GM12891 (cell line): ENCODE measurements at regions not wholly inside any gene's neighbourhood (a gene's known extent, or its start where the extent isn't known, plus 50 kb on each side); places are given as distances from the start of the nearest gene placed in this dataset.
A peak's percentile ranks its signal among the peaks of the same experiment; 100 is the strongest.

Source experiments
- DNase-seq: peaks from one replicate; pipeline ENCODE4 v3.0.0; 2011; ENCODE audit warnings: low spot score; ENCODE audit not compliant: insufficient read length
- FAIRE-seq: peaks from 2 replicates; lab custom pipeline; 2011; peaks lifted over from hg19 to GRCh38; lab: Jason Lieb, UNC
- PAX5 ChIP-seq: IDR thresholded peaks from 2 replicates; pipeline ENCODE4 v1.6.1; 2011; ENCODE audit warnings: low read length, moderate library complexity, mild to moderate bottlenecking; ENCODE audit not compliant: insufficient read depth, severe bottlenecking
- POLR2A ChIP-seq: IDR thresholded peaks from 2 replicates; pipeline ENCODE4 v1.6.1; 2011; ENCODE audit warnings: low read depth, low read length, control low read depth
- POLR2AphosphoS5 ChIP-seq: IDR thresholded peaks from 2 replicates; pipeline ENCODE4 v1.6.1; 2011; ENCODE audit warnings: low read depth, low read length, control low read depth
- POU2F2 ChIP-seq: IDR thresholded peaks from 2 replicates; pipeline ENCODE4 v1.6.1; 2011; ENCODE audit warnings: low read depth, mild to moderate bottlenecking, control low read depth, low read length, moderate library complexity
- SPI1 ChIP-seq: IDR thresholded peaks from 2 replicates; pipeline ENCODE4 v1.6.1; 2011; ENCODE audit warnings: low read depth, low read length, control low read depth
- TAF1 ChIP-seq: IDR thresholded peaks from 2 replicates; pipeline ENCODE4 v1.6.1; 2011; ENCODE audit warnings: low read depth, low read length, control low read depth

DNA sequence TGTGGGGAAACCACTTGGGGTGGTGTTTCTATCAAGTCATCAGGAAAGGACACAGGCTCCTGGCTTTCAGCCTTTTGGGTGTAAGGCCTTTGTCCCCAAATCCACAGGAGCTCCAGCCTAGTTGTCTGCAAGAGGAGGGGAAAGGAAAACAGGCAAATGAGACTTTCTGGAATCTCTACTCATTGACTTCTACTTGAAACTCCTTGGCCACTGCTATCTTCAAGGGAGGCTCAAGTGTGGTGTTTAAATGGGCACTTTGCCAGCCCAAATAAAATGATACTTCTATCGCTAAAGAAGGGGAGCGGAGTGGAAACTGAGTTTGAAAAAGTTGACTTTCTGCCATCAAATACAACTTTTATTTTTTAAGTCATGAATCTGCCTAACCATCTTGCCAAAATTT is 445.9 kb upstream of the RGS6 start:
- DNase-seq (no peak), FAIRE-seq (no peak)
- no peak for TF ChIP-seq POLR2A
- TF ChIP-seq TAF1, result no peak
- TF ChIP-seq POLR2AphosphoS5, result no peak
- no peak for TF ChIP-seq PAX5
- TF ChIP-seq SPI1, result no peak
- no peak for TF ChIP-seq POU2F2

DNA sequence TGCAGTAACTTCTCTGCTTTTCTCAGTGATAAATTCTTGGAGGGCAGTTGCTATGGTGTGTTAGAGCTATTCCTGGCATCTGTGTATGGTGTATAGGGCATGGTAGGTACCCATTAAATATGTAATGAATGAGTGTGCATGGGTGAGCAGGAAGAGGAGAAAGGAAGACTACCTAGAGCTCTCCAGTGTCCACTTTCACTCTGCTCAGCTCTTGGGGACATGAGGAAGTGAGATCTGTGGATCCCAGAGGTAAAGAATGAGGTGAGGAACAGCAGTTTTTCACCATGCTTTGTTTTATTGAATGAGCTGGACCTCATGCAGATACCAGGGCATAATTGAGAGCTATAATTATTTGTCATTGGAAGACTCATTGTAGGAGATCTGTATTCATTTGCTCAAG is 444.8 kb upstream of the RGS6 start:
- FAIRE-seq, result peak; percentile 55
- TF ChIP-seq SPI1 (peak; percentile 82), PAX5 (no peak)
- DNase-seq, result no peak

DNA sequence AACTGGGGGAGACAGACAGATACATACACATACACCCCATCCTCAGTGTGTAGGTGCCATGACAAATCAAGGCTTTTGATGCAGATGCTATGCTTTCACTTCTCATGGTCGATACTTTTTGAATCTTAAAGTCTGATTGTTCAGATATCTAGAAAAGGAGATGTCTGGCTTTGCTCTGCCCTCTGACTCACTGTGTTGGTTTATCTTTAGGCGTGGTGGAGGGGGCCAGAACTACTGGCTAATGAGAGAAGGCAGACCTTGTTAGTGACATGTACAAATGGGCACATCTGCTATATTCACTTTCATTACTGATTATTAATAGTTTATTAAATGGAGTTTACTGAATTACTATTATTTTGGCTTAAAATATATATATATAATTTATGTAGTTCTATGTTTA is 444.3 kb upstream of the RGS6 start:
- no peak for TF ChIP-seq PAX5
- FAIRE-seq (peak; percentile 66), DNase-seq (no peak)

DNA sequence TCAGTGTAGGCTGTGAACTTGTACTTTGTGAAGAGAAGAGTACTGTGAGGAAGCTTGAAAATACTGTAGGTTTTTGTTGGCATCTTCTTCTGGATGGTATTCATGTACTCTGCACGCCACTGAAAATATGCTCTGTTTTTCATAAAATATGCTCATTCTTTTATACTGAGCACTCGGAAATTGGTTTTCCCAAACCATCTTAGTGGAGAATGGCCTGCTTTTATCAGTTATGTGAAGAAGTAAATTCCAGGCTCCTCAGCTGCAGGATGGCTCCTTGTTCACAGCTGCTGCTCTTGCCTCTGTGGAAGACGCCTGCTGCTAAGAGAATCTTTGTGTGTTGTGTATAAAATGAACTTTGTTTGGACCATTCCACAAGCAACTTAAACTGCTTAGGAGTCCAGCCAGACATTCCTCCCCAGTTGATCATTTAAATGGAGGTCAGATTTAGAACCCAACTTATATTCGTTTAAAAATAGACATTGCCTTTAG is 443.5 kb upstream of the RGS6 start:
- no peak for TF ChIP-seq SPI1
- TF ChIP-seq POLR2A, result no peak
- no peak for TF ChIP-seq PAX5
- no peak for TF ChIP-seq POLR2AphosphoS5
- no peak for TF ChIP-seq POU2F2
- no peak for TF ChIP-seq TAF1
- DNase-seq (no peak), FAIRE-seq (no peak)

DNA sequence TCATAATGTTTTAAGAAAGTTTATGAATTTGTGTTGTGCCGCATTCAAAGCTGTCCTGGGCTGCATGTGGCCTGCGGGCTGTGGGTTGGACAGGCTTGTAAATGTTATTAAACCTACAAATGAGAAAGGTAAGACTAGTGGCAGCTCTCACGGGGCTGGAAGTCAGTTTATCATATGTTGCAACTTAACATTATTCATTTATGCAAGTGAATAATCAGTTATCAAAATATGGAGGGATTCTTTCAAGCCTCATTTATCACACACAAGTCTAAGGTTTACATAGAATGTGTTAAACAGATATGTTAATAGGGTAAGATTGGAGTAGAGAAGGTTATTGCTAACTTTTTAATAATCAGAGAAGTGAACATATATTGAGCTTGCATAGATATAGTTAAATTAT is 442.5 kb upstream of the RGS6 start:
- FAIRE-seq, result no peak
- DNase-seq, result no peak
- TF ChIP-seq POU2F2, result no peak
- no peak for TF ChIP-seq PAX5
- TF ChIP-seq POLR2AphosphoS5, result no peak
- TF ChIP-seq POLR2A, result no peak
- TF ChIP-seq TAF1, result no peak
- TF ChIP-seq SPI1, result no peak

DNA sequence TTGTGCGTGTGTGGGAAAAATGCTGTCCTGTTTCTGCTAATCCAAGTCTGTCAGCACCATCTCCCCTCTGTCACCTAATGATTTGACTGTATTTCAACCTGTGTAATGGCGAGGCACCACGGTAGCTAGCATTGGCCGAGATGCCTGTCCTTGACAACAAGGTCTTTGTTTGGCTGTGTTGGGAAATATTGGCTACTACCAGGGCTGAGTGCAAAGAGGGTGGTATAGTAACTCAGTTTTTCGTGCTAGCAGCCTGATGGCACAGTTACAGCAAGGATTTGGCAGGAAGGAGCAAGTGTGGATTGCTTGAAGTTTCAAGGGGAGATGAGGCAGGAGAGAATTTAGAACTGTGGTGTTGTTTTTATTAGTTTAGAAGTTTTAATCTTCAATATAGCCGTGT is 440.3 kb upstream of the RGS6 start:
- no peak for TF ChIP-seq PAX5
- TF ChIP-seq SPI1, result no peak
- no peak for TF ChIP-seq POLR2AphosphoS5
- TF ChIP-seq TAF1, result no peak
- TF ChIP-seq POLR2A, result no peak
- TF ChIP-seq POU2F2, result no peak
- DNase-seq (no peak), FAIRE-seq (no peak)

DNA sequence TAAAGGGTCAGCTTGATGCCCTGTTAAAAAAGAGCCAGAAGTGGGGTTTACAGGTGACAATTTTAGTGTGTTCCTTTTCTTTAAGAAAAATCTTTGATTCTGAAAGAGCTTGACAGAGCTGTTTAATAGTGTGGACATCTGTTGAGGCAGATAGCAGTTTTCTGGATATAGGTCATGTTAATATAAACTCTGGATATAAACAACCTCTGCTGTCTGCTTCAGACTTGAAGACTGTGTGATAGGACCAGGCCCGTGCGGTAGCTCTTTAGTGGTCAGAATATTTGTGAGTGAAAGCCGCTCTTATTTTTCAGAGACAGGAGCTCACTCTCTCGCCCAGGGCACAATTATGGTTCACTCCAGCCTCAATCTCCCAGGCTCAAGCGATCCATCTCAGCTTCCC is 439.9 kb upstream of the RGS6 start:
- FAIRE-seq, result no peak
- TF ChIP-seq SPI1 (no peak), POLR2A (no peak), PAX5 (no peak), TAF1 (no peak), POLR2AphosphoS5 (no peak), POU2F2 (no peak)
- no peak for DNase-seq

DNA sequence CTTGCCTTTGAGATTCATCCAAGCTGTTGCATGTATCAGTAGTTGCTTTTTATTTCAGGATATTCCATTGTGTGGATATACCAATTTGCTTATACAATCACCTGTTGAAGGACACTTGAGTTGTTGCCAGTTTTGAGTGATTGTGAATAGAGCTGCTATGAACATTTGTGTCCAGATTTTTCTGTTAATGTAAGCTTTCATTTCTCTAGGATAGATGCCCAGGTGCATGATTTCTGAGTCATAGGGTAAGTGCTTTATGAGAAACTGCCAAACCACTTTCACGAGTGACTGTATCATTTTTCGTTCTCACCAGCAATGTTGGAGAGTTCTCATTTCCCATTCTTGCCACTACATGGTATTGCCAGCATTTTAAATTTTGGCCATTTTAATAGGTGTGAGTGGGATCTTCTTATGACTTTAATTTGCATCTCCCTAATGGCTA is 434.6 kb upstream of the RGS6 start:
- FAIRE-seq (peak; percentile 91), DNase-seq (peak; percentile 9)
- peak; percentile 51; the same call in 1 of the 2 replicates for TF ChIP-seq POU2F2
- no peak for TF ChIP-seq PAX5
- peak; percentile 84 for TF ChIP-seq SPI1

DNA sequence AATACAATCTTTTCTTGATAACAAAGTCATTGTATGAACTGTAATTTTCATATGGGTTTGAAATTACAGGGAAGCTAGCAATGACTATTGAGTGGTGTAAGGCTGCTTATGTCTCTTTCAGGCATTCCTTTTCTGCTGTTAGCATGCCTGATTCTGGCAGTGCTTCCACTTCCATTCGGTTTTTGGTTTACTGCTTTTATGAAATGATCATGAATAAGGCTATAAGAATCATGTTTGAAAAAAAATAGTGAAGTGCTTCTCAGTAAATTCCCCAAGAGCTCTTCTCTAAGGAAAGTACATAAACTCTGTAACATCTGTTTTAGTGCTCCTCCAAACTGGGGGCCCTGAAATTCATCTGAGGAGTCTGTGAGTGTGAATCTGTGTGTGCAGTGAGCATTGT is 434.0 kb upstream of the RGS6 start:
- no peak for TF ChIP-seq TAF1
- no peak for TF ChIP-seq SPI1
- no peak for TF ChIP-seq POLR2AphosphoS5
- no peak for TF ChIP-seq PAX5
- DNase-seq, result no peak
- peak; percentile 73 for FAIRE-seq

DNA sequence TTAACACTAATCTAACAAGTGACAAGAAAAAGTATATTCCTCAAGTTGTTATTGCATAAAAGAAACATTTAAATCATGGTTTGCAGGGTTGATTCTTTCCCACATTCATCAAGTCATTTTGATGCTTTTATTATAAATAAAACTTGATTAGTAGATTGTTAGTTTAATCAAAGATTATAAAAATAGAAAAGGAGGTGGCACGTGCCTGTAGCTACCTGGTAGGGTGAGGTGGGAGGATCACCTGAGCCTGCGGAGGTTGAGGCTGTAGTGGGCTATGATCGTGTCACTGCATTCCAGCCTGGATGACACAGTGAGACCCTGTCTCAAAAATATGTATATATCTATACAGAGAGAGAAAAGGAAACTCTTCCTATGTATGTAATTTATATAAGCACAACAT is 433.2 kb upstream of the RGS6 start:
- no peak for FAIRE-seq
- no peak for DNase-seq
- TF ChIP-seq PAX5 (no peak), TAF1 (no peak), POLR2A (no peak), POLR2AphosphoS5 (no peak), POU2F2 (no peak), SPI1 (no peak)

DNA sequence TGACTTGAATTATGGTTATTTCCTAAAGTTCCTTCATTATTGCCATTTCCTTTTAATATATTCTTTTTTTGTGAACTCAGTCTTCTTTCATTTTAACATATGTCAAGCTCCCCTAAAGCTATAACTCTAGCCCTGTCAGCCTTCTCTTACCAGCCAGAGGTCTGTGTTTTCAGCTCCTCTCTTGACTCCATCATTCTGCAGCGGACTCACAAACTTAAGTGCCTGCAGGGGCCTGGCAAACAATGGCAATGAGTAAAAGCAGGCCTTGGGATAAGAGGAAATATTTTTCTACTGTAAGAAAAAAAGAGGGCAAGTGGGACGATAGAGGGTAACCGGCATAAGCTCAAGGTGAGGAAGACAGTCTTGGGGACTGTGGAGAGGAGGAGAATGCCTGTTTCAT is 424.5 kb upstream of the RGS6 start:
- TF ChIP-seq TAF1, result no peak
- no peak for TF ChIP-seq POU2F2
- no peak for TF ChIP-seq POLR2A
- no peak for TF ChIP-seq POLR2AphosphoS5
- TF ChIP-seq PAX5, result no peak
- no peak for TF ChIP-seq SPI1
- FAIRE-seq (no peak), DNase-seq (no peak)

DNA sequence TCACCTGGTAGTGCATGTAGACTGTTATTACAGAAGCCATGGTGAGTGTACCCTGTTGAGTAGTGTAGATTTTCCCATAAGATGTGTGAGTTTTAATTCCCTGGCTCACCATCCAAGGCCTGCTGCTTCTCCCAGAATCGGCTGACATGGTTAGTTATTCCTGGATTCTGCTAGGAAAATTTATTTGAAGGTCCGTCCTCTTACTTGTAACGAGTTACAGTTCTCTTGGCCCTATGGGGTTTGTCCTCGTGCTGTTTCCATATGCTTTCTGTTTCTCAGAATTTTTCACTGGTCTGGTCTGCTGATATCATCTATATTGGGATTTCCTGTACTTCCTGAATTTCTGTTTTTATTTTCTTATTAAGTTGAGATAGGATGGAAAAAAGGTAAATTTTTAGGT is 423.3 kb upstream of the RGS6 start:
- DNase-seq, result no peak
- TF ChIP-seq POLR2AphosphoS5 (no peak), TAF1 (no peak), POU2F2 (no peak), POLR2A (no peak), SPI1 (no peak), PAX5 (no peak)
- FAIRE-seq, result no peak
